GM19351 (cell line): ENCODE measurements at regions not wholly inside any gene's neighbourhood (a gene's known extent, or its start where the extent isn't known, plus 50 kb on each side); places are given as distances from the start of the nearest gene placed in this dataset.
A peak's percentile ranks its signal among the peaks of the same experiment; 100 is the strongest.

Source experiments
- ATAC-seq: cut with Tn5 transposase; IDR thresholded peaks from one replicate; pipeline ENCODE4 v1.9.1; 2021; ENCODE audit warnings: mild to moderate bottlenecking, moderate library complexity; ENCODE audit not compliant: unreplicated experiment

GRCh38 chr12:103178366-103179080 lies 221.0 kb downstream of the ASCL1 start:
- no peak for ATAC-seq

- peak; percentile 95 for ATAC-seq
Measured at GRCh38 chr12:103181366-103182152, 224.1 kb downstream of the ASCL1 start.

- no peak for ATAC-seq
Measured at GRCh38 chr12:103182299-103182698, 224.8 kb downstream of the ASCL1 start.

DNA sequence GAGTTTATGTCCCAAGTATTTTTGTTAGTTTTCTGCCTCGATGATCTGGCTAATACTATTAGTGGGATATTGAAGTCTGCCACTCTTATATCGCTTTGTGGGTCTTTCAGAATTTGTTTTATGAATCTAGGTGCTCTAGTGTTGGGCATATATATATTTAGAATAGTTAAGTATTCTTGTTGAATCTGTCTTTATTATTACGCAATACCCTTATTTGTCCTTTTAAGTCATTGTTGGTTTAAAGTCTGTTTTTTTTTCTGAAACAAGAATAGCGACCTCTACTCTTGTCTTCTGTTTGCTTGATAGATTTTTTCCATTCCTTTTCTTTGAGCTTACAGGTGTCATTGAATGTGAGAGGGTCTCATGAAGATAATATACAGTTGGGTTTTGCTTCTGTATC lies 239.0 kb downstream of the ASCL1 start:
- no peak for ATAC-seq

- ATAC-seq, result no peak
Measured at GRCh38 chr12:103197725-103198388, 240.4 kb downstream of the ASCL1 start.

DNA sequence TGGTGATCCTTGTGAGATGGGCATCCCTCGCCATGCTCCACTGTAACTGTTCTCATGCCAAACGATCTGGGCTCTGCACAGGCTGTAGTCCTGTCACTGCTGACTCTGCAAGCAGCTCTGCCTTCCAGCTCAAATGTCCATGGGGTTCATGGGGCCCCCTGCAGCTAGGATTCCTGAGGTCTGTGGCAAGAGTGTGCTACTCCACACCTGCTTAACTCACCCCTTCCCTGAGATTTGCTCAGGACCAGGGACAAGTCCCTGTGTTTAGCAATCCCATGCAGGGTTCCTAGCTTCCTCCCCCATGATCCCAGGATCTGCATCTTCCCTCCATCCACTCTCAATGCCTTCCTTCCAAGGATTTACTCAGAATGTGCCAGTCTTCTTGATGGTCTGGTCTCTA lies 241.0 kb downstream of the ASCL1 start:
- no peak for ATAC-seq

GRCh38 chr12:103205906-103206305 lies 248.4 kb downstream of the ASCL1 start:
- no peak for ATAC-seq

GRCh38 chr12:103207936-103208335 lies 250.5 kb downstream of the ASCL1 start:
- ATAC-seq, result no peak

DNA sequence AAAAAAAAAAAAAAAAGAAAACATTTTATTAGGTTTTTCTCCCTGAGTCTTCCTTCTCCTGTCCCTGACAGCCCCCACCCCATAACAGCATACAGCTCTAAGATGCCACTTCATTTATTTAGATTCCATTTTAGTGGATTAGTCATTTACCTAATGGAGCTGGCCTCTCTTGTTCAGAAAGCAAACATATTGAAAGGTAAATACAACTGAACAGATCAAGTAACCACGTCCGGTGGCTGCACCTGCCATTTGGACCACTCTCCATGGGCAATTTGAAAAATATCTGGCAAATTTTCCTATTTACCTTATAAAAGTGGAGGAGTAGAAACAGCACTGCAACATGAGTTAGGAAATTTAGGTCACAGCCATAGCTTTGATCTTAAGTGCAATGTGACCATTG lies 254.6 kb downstream of the C12orf42 start:
- no peak for ATAC-seq

DNA sequence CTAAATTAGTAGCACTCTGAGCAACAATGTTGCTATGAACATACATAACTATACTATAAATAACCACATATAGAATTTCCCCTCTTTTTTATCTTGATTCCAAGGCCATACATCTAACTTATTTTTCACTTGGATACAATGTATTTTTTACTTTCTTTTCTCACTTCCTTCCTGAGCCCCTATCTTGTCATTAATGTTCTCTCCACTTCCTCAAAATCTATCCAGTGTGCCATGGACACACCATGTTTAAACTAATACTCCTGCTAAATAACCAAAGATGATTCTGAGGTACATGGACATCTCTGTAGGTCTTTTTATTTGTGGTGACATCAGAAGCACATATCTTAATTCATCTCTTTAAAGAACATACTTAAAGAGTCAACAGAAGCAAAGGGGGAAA lies 251.2 kb downstream of the C12orf42 start:
- no peak for ATAC-seq

DNA sequence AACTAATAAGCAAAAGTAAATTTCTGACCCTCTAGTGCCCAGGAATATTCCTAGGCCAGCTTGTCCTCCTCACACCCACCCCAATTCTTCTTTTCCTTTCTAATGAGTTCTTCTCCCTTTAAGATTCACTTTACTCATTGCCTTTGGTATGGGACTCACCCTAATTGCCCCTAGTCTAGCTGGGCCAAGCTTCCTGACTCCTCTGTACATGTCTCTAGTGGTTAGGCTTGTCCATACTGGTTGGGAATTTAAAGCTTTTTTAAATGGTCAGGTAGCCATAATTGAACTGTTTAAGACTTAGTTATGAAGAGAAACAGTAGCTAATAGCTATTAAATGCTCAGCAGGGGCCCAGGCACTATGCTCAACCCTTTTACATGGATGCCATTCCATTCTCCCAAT lies 248.2 kb downstream of the C12orf42 start:
- ATAC-seq, result no peak

DNA sequence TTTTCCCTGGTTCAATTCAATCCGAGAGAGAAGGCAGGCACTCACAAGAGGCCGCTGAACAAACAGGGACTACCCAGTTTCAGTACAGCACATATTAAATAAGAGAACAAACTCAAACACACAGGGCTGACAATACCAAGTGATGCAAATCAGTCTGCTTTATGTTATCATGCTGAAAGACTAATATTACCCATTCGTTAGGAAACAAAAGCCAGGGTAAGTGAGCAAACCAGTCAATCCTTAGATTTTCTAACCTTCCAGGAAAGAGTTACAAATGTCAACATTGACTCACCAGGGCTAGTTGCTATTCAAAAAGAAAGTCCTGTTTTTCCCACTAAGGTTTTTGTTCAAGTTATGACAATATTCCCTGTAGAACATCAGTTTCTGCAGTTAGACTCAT lies 246.2 kb downstream of the C12orf42 start:
- ATAC-seq, result no peak

DNA sequence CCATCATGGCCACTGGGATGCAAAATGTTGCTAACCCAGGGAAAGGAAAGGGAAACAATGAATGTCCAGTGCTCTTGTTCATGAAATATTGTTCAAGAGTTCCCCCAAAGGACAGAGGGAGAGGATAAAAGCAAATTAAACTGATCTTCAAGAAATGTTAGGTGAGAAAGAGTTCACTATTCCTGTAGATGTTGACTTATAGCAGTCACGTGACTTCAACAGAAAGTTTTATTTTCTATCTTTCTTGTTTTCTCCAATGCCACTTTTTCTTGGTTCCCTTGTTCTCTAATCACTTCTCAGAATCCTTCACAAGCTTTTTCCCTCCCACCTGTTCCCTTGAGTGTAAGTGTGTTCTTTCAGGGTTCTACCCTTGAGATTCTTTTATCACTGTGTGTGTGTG lies 245.3 kb downstream of the C12orf42 start:
- no peak for ATAC-seq
